MG63 (cell line): ENCODE measurements at regions not wholly inside any gene's neighbourhood (a gene's known extent, or its start where the extent isn't known, plus 50 kb on each side); places are given as distances from the start of the nearest gene placed in this dataset.

Source experiments
- DNase-seq: peaks from one replicate; pipeline ENCODE4 v3.0.0-alpha.2; 2020
- H3K27me3 ChIP-seq: fragments of 250-450 bp; sonication (Bioruptor Pico); 2 replicates; pipeline ENCODE4 v1.5.1; 2020; ENCODE audit warnings: mild to moderate bottlenecking, moderate library complexity
- H3K36me3 ChIP-seq: fragments of 250-450 bp; sonication (Bioruptor Pico); 2 replicates; pipeline ENCODE4 v1.5.1; 2020; ENCODE audit warnings: mild to moderate bottlenecking, moderate library complexity
- H3K4me3 ChIP-seq: fragments of 250-450 bp; sonication (Bioruptor Pico); 2 replicates; pipeline ENCODE4 v1.5.1; 2020; ENCODE audit warnings: mild to moderate bottlenecking, moderate library complexity
- H3K9me3 ChIP-seq: fragments of 250-450 bp; sonication (Bioruptor Pico); 2 replicates; pipeline ENCODE4 v1.5.1; 2020; ENCODE audit warnings: mild to moderate bottlenecking, moderate library complexity

DNA sequence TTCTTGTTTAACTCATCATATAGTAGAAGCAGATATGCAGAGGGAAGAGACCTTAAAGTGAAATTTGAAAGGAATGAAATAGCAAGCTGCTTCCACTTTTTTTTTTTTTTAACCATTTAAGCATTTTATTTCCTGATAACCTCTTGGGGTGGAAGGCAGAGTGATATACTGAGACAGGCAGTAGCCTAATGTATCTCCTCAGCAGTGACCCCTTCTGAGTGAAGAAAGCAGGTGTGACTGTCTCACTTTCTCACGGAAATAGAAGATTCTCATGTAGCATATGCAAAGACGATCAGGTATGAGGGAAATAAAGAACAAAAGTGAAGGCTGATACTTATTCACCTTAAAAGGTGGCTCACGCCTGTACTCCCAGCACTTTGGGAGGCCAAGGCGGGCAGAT lies 187.1 kb upstream of the STXBP5 start:
- DNase-seq = no peak
- H3K9me3 ChIP-seq = no peaks in the 10 kb centered on the region
- H3K27me3 ChIP-seq = no peaks in the 10 kb centered on the region
- H3K4me3 ChIP-seq = no peak overlapping the region
- no peaks in the 10 kb centered on the region for H3K36me3 ChIP-seq

DNA sequence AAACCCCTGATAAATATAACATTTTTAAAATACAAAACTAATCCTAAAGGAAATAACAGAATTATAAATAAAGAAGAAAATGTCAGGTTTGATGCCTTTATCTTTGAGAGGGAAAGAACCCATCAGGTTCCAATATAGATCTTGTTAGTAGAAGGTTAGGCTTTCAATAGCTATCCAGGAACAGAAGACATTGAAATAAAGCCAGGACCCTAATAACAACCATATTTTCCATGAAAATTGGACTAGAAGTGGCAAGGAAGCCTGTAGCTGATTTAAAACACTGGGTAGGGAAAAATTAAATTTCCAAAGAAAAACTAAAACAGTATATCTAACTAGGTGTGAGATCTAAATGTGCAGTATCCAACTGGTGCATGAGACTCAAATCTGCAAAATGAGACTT lies 185.2 kb upstream of the STXBP5 start:
- H3K27me3 ChIP-seq = no peaks in the 10 kb centered on the region
- no peak for DNase-seq
- H3K36me3 ChIP-seq = no peaks in the 10 kb centered on the region
- H3K9me3 ChIP-seq = no peaks in the 10 kb centered on the region
- no peak overlapping the region for H3K4me3 ChIP-seq

DNA sequence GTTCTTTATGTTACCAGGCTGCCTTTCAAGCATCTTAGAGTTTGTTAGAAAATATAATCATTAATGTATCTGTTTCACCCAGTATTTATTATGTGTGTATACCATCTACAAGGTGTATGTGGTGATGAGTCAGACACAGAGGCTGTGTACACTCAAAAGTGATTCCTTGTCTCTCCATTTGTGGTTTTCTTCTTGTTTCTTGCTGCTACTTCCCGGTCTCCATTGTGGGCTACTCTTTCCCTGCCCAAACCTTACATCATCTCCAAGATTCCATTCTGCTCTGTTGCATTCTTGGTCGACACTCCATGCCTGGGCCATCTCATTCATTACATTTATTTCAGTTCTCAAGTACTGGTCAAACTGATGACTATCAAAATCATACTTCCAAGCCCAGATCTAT lies 182.2 kb upstream of the STXBP5 start:
- Histone ChIP-seq H3K4me3 (no peak overlapping the region), H3K36me3 (no peaks in the 10 kb centered on the region), H3K27me3 (no peaks in the 10 kb centered on the region), H3K9me3 (no peaks in the 10 kb centered on the region)
- no peak for DNase-seq

DNA sequence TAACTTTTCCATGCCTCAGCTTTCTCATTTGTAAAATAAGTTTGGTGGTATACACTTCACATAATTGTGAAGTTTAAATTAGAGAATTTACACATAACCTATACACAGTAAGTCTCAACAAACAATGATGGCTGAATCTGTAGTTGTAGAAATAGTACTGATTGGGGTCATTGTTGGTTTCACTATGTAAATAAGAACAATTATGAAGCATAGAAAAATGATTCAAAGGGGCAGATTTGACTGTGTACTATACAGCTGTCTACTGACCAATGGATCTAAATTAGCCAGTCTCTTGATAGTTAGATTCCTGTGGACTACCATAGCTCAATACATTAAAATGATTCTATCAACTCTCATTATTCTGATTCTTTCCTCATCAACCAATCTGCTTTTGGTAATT lies 181.1 kb upstream of the STXBP5 start:
- Histone ChIP-seq H3K27me3 (no peaks in the 10 kb centered on the region), H3K9me3 (no peaks in the 10 kb centered on the region), H3K4me3 (no peak overlapping the region), H3K36me3 (no peaks in the 10 kb centered on the region)
- DNase-seq = no peak

DNA sequence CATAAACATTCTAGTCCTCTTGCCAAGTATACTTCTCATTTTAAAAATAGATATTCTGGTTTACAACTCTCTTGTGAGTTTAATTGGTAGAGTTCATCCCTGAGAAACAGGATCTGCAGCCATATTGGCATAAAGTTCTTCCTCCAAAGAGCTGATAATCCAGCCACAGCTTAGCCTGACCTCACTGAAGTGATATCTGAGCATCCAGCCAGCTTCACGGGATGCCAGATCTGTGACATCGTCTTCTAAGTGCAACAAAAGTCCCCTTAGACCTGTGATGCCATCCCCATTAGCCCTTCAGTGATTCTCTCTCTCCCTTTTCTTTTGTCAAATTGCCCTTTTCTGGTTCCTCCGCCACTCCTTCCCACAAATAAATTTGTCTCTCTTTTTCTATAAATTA lies 180.6 kb upstream of the STXBP5 start:
- Histone ChIP-seq H3K4me3 (no peak overlapping the region), H3K9me3 (no peaks in the 10 kb centered on the region), H3K36me3 (no peaks in the 10 kb centered on the region), H3K27me3 (no peaks in the 10 kb centered on the region)
- no peak for DNase-seq

DNA sequence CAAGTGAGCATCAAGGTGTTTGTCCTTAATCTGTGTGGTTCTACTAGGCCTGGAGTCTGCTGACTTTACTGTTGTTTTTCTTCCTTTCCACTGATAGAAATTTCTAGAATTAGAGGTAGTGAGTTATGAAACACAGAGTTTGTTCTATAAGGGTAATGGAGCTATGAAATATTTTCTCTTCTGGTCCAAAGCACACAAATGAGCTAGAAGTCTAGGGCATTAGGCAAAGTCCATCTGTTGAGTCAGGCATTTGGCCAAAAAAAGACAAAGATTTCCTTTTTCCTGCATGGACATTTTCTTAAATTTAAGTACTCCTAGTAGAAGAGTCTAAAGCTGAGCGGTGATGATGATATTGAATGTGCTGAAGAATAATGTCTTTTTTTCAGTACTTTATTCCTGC lies 174.3 kb upstream of the STXBP5 start:
- H3K4me3 ChIP-seq = no peak overlapping the region
- no peak for DNase-seq
- no peaks in the 10 kb centered on the region for H3K36me3 ChIP-seq
- H3K9me3 ChIP-seq = no peaks in the 10 kb centered on the region
- no peaks in the 10 kb centered on the region for H3K27me3 ChIP-seq

DNA sequence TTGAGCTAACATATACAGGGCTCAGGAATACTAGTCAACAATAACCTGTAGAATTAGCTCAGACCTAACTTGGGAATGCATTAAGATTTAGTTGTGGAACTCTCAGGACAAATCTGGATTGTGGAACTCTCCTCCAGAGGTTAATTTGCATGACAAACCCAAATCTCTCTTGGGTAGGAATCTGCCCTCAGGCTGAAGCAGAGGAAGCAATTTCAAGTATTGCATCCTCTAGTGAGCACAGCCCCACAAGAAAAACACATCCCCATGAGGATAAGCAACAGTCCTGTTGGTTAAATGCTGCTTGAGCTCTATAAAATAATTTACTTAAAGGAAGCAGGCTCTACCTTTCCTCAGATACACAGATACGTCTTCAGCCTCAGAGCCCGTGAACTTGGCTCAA lies 170.9 kb upstream of the STXBP5 start:
- Histone ChIP-seq H3K4me3 (no peak overlapping the region), H3K27me3 (no peaks in the 10 kb centered on the region), H3K9me3 (no peaks in the 10 kb centered on the region), H3K36me3 (no peaks in the 10 kb centered on the region)
- DNase-seq = no peak

DNA sequence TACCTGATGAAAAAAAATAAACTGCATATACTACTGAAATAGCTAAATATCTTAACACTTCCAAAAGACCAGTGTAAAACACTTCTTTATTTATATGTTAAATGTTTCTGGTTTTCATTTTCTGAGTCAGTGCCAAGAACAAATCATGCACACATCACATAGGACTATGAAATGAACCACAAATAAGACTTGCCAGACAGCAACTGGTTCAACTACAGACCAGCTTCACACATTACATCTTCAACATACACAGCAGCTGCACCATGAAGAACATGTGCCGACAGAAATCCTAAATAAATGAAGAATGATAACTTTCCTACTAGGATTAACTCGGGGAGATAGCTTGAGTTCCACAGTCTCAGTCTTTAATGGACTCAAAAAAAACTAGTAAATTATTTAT lies 168.3 kb upstream of the STXBP5 start:
- DNase-seq = no peak
- no peak overlapping the region for H3K4me3 ChIP-seq
- H3K9me3 ChIP-seq = no peaks in the 10 kb centered on the region
- no peaks in the 10 kb centered on the region for H3K27me3 ChIP-seq
- H3K36me3 ChIP-seq = no peaks in the 10 kb centered on the region

DNA sequence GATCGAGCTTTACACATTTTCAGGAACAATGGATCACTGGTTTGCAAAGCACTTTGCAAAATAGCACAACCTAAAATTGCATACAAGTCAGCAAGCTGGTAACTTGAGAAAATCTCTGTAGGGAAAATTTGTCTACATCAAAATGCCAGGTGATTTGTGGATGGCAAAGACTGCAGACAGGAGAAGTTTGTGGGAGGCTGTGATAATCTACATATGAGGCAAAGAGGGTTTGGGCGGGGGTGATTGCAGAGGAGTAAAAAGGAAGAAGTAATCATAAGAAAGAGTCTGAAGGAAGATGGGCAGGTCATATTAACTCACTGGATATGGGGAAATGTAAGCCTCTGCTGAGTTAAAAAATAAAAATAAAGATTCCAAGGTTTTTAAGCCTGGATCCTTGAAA lies 166.3 kb upstream of the STXBP5 start:
- H3K4me3 ChIP-seq = no peak overlapping the region
- DNase-seq = no peak
- no peaks in the 10 kb centered on the region for H3K36me3 ChIP-seq
- H3K27me3 ChIP-seq = no peaks in the 10 kb centered on the region
- no peaks in the 10 kb centered on the region for H3K9me3 ChIP-seq

DNA sequence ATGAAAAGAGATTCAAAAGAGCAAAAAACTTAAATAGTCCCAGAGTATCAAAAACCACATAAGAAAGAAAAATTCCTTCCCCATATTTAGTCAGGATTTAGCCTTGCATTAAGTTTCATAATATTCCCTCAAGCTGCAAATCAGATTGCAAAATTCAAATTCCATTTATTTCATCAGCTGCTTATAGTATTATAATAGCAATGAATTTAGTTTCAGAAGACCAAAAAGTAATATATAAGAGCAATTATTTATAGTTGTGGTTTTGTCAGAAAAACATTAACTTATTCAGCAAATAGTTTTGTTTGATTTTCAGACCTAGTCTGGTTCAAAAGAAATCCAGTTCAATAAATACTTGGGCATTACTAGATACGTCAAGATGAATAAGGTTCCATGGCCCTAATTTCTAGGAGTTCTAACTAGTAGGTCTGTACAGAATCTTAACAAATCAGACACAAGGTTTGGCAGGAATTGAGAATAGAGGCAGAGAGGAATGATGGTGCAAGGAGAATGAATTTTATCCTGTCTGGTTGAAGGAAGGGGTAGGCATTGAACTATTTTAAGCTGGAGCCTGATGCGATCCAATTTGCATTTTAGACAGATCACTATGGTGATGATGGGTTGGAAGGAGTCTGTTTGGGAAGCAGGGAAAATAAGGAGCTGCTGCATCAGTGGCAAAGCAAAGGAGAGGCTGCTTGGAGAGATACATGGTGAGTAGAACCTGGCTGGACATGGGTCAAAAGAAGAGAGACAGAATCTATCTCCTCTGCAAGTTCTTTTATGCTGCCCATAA lies 163.9 kb upstream of the STXBP5 start:
- Histone ChIP-seq H3K36me3 (no peaks in the 10 kb centered on the region), H3K27me3 (no peaks in the 10 kb centered on the region), H3K9me3 (peaks cover 2% of the 10 kb centered on the region; the same call in 1 of the 2 replicates), H3K4me3 (no peak overlapping the region)
- no peak for DNase-seq

DNA sequence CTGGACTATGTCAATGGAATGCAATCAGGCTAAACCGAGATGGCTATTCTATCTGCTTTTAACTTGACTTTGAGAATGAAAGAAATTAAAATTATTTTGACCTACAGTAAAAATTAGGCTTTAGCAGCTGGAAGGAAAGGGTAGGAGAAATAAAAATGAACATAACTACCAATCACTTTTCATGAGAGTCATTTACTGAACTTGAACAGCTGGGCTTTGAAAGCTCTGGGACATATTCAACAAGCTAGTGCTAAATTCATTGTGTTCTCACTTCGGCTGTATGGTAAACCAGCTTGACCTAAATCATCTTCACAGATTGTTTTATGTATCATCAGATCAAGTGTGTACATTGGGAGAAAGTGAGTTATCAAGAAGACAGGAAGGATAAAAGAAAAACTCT lies 161.5 kb upstream of the STXBP5 start:
- Histone ChIP-seq H3K4me3 (no peak overlapping the region), H3K9me3 (peaks cover 2% of the 10 kb centered on the region; the same call in 1 of the 2 replicates), H3K36me3 (no peaks in the 10 kb centered on the region), H3K27me3 (no peaks in the 10 kb centered on the region)
- no peak for DNase-seq

DNA sequence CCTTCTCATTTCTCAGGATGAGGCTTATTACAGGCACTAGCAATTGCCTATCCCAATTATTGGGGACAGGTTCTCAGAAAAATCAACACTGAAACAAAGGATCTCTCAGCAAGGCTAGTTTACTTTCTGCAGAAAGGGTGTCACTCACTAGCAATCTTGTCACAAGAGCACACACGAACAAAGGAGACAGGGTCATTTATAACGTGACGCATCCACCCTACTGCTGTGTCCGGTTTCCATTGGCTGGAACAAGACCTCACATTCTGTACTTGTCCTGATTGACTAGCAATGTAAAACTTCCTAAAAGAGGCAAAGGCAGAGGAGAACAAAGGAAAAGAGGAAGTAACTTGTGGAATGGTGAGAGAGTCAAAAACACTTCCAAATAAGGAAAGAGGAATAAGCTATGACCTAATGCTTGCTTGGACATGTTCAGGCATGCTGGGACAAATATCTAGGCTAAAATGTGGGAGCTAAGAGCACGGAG lies 160.2 kb upstream of the STXBP5 start:
- Histone ChIP-seq H3K27me3 (no peaks in the 10 kb centered on the region), H3K9me3 (peaks cover 2% of the 10 kb centered on the region; the same call in 1 of the 2 replicates), H3K36me3 (no peaks in the 10 kb centered on the region), H3K4me3 (no peak overlapping the region)
- DNase-seq = no peak

DNA sequence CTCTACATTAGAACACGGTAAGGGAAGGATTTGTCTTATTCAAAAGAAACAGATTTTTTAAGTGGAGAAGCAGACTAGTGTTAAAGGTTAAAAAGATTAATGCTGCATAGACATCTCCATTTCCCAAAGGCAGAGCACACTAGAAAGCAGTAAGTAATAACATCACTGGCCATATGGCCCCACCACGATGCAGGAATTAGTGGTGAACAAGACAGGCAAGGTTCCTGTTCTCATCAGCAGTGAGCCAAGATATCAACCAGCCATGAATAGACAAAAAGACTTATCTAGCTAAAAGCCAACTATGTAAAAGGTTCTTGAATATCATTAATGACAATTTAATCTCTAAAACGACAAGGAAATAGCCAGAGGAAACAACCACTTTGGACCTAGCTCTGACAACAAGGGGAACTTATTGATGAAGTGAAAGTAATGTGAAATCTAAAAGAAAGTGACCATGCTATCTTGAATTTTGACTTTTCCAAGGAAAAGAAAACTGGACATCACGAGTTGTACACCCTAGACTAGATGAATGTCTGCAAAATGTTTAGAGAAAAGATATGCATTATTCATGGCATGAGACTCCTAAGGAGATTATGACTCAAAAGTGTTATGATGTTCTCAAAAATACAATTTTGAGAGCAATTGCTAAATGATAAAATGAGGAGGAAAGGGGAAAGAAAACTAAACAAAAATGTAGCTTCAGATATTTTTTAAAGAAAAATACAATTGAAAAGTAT lies 157.9 kb upstream of the STXBP5 start:
- DNase-seq = no peak
- H3K4me3 ChIP-seq = no peak overlapping the region
- H3K9me3 ChIP-seq = peaks cover 2% of the 10 kb centered on the region; the same call in 1 of the 2 replicates
- H3K36me3 ChIP-seq = no peaks in the 10 kb centered on the region
- no peaks in the 10 kb centered on the region for H3K27me3 ChIP-seq

DNA sequence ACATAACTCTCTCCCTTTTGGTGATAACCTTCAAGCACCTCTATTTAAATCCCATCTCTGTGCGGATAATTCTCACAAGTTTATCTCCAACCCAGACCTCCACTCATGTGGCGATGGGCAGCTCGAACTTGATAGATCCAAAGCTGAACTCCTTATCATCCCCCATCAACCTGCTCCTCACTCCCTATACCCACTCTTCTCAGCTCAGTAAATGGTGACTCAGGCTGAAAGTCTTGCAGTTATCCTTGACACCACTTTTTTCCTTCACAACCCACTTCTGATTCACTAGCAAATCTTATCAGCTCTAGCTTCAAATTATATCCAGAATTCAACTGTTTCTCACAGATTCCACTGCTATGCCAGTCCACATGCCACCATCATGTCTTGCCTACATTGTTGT lies 155.3 kb upstream of the STXBP5 start:
- Histone ChIP-seq H3K9me3 (peaks cover 2% of the 10 kb centered on the region; the same call in 1 of the 2 replicates), H3K4me3 (no peak overlapping the region), H3K36me3 (no peaks in the 10 kb centered on the region), H3K27me3 (no peaks in the 10 kb centered on the region)
- DNase-seq = no peak

DNA sequence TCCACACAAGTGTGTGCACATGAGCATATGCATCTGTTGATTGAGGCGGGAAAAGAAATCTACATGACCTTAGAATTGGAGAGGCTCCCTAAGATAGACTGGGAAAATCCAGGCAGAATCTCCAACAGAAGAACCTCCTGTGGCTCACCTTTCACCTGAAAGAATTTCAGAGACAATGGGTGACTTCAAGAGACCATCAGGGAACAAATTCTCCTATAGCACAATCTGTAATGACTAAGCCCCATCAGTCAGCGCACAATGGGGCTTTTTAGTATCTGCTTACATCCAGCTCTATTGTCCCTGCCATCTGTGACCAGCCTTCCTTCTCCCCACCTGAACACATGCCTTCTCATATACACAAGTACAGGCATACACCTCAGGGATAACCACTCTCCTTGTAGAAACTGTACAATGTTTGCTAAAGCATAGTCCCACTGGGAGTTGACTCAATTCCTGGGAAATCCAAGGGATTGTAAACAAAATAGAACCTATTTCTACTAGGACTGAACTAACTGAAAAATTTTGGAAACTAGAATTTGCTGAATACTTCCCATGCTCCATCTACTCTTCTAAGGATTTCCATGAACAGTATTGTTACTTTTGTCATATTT lies 150.8 kb upstream of the STXBP5 start:
- no peaks in the 10 kb centered on the region for H3K36me3 ChIP-seq
- H3K4me3 ChIP-seq = no peak overlapping the region
- H3K9me3 ChIP-seq = no peaks in the 10 kb centered on the region
- DNase-seq = no peak
- no peaks in the 10 kb centered on the region for H3K27me3 ChIP-seq

DNA sequence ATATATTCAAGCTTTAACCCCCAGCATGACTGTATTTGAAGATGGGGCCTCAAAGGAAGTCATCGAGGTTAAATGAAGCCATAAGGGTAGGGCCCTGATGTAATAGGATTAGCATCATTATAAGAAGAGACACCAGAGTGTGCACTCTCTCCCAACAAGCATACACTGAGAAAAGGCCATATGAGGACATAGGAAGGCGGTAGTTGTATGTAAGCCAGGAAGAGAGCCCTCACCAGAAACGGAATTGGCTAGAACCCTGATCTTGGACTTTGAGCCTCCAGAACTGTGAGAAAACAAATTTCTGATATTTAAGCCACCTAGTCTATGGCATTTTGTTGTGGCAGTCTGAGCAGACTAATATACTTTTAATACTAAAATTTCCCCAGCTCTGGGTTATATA lies 150.1 kb upstream of the STXBP5 start:
- no peak for DNase-seq
- Histone ChIP-seq H3K27me3 (no peaks in the 10 kb centered on the region), H3K4me3 (no peak overlapping the region), H3K9me3 (no peaks in the 10 kb centered on the region), H3K36me3 (no peaks in the 10 kb centered on the region)

DNA sequence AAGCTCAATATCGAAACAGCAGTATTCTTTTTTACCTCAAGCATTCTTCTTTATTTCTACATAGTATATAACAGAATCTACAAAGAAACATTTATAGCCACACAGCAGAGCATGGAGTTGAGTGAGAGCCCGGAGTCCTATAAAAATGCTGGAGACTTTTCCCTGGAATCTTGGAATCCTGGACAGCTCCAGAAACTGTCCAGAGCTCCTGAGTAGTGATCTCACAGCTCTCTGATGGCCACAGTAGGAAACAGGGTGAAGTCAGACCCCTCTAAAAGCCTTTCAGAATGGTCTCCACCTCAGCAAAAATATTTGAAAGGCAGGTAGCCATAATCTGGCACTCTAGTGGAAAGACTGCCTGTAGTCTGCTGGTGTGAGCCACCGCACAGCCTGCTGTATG lies 149.3 kb upstream of the STXBP5 start:
- no peaks in the 10 kb centered on the region for H3K27me3 ChIP-seq
- no peak overlapping the region for H3K4me3 ChIP-seq
- no peak for DNase-seq
- H3K36me3 ChIP-seq = no peaks in the 10 kb centered on the region
- no peaks in the 10 kb centered on the region for H3K9me3 ChIP-seq
